GM12864 (cell line): ENCODE measurements at regions not wholly inside any gene's neighbourhood (a gene's known extent, or its start where the extent isn't known, plus 50 kb on each side); places are given as distances from the start of the nearest gene placed in this dataset.

ENCODE experiments used
- DNase-seq: peaks from one replicate; pipeline ENCODE4 v3.0.0-alpha.2; 2011; ENCODE audit warnings: low read depth
- H3K4me3 ChIP-seq: 2 replicates; pipeline ENCODE4 v1.5.1; 2011; ENCODE audit warnings: mild to moderate bottlenecking, low read depth, low read length, control low read depth
- CTCF ChIP-seq: IDR thresholded peaks from 2 replicates; pipeline ENCODE4 v1.5.1; 2011; ENCODE audit warnings: low read depth, mild to moderate bottlenecking, moderate library complexity, low read length, control low read depth, inconsistent platforms; ENCODE audit errors: missing control alignments

GRCh38 chr12:24574538-24574937 is 374.4 kb downstream of the BCAT1 start:
- DNase-seq: no peak
- no peak overlapping the region for H3K4me3 ChIP-seq
- no peak for TF ChIP-seq CTCF

DNA sequence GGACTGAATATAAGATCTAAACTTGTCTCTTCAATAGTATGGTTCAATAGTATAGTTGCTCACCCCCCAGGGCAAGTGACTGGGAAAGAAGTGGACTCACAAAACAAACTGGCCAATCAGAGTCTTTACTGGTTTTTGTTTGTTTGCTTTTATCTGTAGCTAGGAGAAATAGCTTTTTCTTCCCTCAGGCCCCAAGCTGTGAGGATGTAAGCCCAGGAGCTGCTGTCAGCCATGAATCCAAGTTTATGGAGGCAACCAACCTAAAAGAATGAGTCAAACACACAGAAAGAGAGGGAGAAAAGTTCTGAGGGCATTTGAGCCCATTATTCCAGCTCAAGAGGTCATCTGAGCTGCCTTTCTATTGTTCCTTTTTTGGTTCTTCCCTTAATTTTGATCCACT is 375.3 kb downstream of the BCAT1 start:
- no peak overlapping the region for H3K4me3 ChIP-seq
- no peak for DNase-seq
- TF ChIP-seq CTCF: no peak

DNA sequence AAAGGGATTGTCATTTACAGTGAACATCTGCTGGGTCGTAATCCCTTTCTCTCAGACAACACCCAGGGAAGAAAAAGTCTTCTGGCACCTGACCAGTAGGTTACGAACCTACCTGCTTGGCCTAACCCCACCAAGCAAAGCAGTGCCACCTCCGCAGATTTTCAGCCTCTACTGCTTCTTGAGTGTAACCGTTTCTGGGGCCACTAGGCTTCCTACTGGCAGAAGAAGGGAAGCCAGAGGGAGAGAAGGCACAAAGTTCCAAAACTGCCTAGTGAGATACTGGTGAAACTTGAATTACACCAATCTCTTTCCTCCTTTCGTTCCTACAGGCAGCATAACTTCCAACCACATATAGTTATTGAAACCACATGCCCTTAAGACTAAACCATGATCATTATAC is 383.6 kb downstream of the BCAT1 start:
- no peak for TF ChIP-seq CTCF
- DNase-seq: no peak
- H3K4me3 ChIP-seq: no peak overlapping the region

GRCh38 chr12:24562771-24563431 is 386.0 kb downstream of the BCAT1 start:
- no peak for DNase-seq
- H3K4me3 ChIP-seq: peak overlapping the region; percentile 21; the same call in 1 of the 2 replicates
- TF ChIP-seq CTCF: no peak

DNA sequence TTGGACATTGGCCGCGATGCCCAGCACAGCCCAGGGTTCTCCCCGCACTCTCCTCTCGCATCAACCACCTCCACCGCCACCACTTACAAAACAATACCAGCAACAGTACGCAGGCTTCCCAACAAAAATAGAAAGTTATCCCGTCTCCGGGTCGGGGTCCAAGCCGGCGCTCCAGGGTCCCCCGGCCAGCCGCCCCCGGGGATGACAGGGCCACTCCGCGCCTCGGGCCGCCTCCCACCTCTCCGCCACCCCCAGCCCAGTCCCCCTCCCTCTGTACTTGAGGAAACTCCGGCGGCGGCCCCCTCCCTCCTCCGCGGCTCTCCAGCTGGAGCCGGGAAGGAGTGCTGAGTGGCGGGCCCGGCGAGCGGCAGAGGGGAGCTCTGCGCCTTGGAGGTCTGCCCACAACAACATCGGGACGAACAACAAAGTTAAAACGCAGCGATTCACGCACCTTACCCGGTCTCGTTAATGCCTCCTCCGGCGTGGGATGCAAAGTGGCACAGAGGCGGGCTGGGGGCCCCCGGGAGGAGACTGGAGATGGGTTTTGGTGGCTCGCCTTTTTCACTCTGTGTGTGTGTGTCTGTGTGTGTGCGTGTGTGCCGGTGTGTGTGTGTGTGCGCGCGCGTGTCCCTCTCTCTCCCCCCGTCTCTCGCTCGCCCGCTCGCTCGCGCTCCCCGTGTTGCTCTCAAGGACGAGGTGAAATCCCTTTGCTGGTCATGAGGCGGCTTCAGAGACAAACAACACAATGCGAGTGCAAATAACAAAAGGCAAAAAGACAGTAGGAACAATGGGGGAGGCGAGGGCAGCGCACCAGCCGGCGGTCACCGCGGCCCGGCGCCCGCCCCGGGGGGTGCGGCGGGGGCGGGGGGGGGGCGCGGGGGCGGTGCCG is 386.8 kb downstream of the BCAT1 start:
- DNase-seq: no peak
- no peak for TF ChIP-seq CTCF
- peak overlapping the region; percentile 47 for H3K4me3 ChIP-seq

- no peak for DNase-seq
- H3K4me3 ChIP-seq: peak overlapping the region; percentile 47
Observed at GRCh38 chr12:24561411-24561871, 387.5 kb downstream of the BCAT1 start.

More at GRCh38 chr12:24561411-24561871, 387.5 kb downstream of the BCAT1 start:
- TF ChIP-seq CTCF: no peak
